ENCODE measurements at regions not wholly inside any gene's neighbourhood (a gene's known extent, or its start where the extent isn't known, plus 50 kb on each side); places are given as distances from the start of the nearest gene placed in this dataset.

DNA sequence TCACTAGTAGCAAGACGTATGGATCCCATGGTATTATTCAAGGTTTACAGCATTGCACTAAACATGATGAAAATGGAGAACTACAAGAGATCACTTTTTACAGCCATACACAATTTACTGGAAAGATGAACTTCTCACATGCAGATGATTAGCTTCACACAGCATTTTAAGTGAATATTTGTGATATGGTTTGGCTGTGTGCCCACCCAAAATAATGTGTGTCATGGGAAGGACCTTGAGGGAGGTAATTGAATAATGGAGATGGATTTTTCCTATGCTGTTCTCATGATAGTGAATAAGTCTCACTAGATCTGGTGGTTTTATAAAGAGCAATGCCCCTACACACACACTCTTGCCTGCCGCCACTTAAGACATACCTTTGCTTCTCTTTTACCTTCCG is 662.0 kb upstream of the CCDC54 start:
- no peak for TF ChIP-seq SP1 (IDR thresholded peaks at IDR 0.05)
- TF ChIP-seq, protein P1, sequence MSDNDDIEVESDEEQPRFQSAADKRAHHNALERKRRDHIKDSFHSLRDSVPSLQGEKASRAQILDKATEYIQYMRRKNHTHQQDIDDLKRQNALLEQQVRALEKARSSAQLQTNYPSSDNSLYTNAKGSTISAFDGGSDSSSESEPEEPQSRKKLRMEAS (IDR thresholded peaks at IDR 0.05) = no peak
- TF ChIP-seq, protein P2, sequence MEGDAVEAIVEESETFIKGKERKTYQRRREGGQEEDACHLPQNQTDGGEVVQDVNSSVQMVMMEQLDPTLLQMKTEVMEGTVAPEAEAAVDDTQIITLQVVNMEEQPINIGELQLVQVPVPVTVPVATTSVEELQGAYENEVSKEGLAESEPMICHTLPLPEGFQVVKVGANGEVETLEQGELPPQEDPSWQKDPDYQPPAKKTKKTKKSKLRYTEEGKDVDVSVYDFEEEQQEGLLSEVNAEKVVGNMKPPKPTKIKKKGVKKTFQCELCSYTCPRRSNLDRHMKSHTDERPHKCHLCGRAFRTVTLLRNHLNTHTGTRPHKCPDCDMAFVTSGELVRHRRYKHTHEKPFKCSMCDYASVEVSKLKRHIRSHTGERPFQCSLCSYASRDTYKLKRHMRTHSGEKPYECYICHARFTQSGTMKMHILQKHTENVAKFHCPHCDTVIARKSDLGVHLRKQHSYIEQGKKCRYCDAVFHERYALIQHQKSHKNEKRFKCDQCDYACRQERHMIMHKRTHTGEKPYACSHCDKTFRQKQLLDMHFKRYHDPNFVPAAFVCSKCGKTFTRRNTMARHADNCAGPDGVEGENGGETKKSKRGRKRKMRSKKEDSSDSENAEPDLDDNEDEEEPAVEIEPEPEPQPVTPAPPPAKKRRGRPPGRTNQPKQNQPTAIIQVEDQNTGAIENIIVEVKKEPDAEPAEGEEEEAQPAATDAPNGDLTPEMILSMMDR (IDR thresholded peaks at IDR 0.05; ENCODE audit: low read depth, low read length, missing input control) = no peak
- TF ChIP-seq TAF1 (conservative IDR thresholded peaks at IDR 0.05) = no peak
- TF ChIP-seq, protein P3, sequence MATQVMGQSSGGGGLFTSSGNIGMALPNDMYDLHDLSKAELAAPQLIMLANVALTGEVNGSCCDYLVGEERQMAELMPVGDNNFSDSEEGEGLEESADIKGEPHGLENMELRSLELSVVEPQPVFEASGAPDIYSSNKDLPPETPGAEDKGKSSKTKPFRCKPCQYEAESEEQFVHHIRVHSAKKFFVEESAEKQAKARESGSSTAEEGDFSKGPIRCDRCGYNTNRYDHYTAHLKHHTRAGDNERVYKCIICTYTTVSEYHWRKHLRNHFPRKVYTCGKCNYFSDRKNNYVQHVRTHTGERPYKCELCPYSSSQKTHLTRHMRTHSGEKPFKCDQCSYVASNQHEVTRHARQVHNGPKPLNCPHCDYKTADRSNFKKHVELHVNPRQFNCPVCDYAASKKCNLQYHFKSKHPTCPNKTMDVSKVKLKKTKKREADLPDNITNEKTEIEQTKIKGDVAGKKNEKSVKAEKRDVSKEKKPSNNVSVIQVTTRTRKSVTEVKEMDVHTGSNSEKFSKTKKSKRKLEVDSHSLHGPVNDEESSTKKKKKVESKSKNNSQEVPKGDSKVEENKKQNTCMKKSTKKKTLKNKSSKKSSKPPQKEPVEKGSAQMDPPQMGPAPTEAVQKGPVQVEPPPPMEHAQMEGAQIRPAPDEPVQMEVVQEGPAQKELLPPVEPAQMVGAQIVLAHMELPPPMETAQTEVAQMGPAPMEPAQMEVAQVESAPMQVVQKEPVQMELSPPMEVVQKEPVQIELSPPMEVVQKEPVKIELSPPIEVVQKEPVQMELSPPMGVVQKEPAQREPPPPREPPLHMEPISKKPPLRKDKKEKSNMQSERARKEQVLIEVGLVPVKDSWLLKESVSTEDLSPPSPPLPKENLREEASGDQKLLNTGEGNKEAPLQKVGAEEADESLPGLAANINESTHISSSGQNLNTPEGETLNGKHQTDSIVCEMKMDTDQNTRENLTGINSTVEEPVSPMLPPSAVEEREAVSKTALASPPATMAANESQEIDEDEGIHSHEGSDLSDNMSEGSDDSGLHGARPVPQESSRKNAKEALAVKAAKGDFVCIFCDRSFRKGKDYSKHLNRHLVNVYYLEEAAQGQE (IDR thresholded peaks at IDR 0.05) = no peak
- TF ChIP-seq EGR1 (IDR thresholded peaks at IDR 0.05; ENCODE audit: low read depth in 2 of 2) = no peak
- no peak for TF ChIP-seq RXRA (IDR thresholded peaks at IDR 0.05)
- TF ChIP-seq, protein P4, sequence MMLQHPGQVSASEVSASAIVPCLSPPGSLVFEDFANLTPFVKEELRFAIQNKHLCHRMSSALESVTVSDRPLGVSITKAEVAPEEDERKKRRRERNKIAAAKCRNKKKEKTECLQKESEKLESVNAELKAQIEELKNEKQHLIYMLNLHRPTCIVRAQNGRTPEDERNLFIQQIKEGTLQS (IDR thresholded peaks at IDR 0.05) = no peak
- no peak for TF ChIP-seq YY1 (IDR thresholded peaks at IDR 0.05)
- TF ChIP-seq HNF4A (conservative IDR thresholded peaks at IDR 0.05) = no peak
- no peak for TF ChIP-seq RAD21 (IDR thresholded peaks at IDR 0.05)
- no peak for TF ChIP-seq JUND (IDR thresholded peaks at IDR 0.05)
- TF ChIP-seq GABPA (IDR thresholded peaks at IDR 0.05 in 1 of 2, conservative IDR thresholded peaks at IDR 0.05 in 1 of 2) = no peak

Measured in liver (tissue), 3 donors.